Heart left ventricle (tissue), 16 donors: ENCODE measurements at regions not wholly inside any gene's neighbourhood (a gene's known extent, or its start where the extent isn't known, plus 50 kb on each side); places are given as distances from the start of the nearest gene placed in this dataset.

Experiments
- ATAC-seq, 4 donors: fragments of 200-7000 bp; cut with Tn5 transposase; one replicate each; pipeline ENCODE4 v1.9.1; 2020 to 2022; ENCODE audit warnings: moderate library complexity in 4 of 4, mild to moderate bottlenecking in 3 of 4, moderate number of reproducible peaks in 1 of 4
- DNase-seq, 5 donors: peaks; one replicate each; pipeline ENCODE4 v3.0.0-alpha.2; 2020
- H3K27ac ChIP-seq, 12 donors: fragments of 200-600 bp; sonication (generic) in 4 of 12; one replicate each; pipeline versions ENCODE4 v1.5.0 to v1.8.0; 2016 to 2022; ENCODE audit warnings: mild to moderate bottlenecking in 2 of 12
- H3K27me3 ChIP-seq, 9 donors: fragments of 200-600 bp; sonication (generic) in 2 of 9; one replicate each; pipeline versions ENCODE4 v1.5.1 to v1.8.0; 2016 to 2022; ENCODE audit warnings: mild to moderate bottlenecking in 3 of 9
- H3K36me3 ChIP-seq, 9 donors: fragments of 200-600 bp; sonication (generic) in 2 of 9; one replicate each; pipeline versions ENCODE4 v1.5.0 to v1.8.0; 2018 to 2022; ENCODE audit warnings: mild to moderate bottlenecking in 2 of 9
- H3K4me1 ChIP-seq, 12 donors: fragments of 200-600 bp; sonication (generic) in 4 of 12; one replicate each; pipeline versions ENCODE4 v1.5.0 to v1.8.0; 2016 to 2022; ENCODE audit warnings: mild to moderate bottlenecking in 3 of 12
- H3K4me3 ChIP-seq, 12 donors: fragments of 200-600 bp; sonication (generic) in 4 of 12; one replicate each; pipeline versions ENCODE4 v1.5.0 to v1.8.0; 2017 to 2022; ENCODE audit warnings: mild to moderate bottlenecking in 9 of 12, moderate library complexity in 4 of 12
- H3K9me3 ChIP-seq, 12 donors: fragments of 200-600 bp; sonication (generic) in 4 of 12; one replicate each; pipeline versions ENCODE4 v1.5.0 to v1.8.0; 2016 to 2022; ENCODE audit warnings: mild to moderate bottlenecking in 1 of 12
- CTCF ChIP-seq, 12 donors: fragments of 200-600 bp; sonication (generic) in 4 of 12; IDR thresholded peaks; one replicate each; pipeline versions ENCODE4 v1.5.0 to v1.8.0; 2018 to 2022; ENCODE audit warnings: antibody characterized with exemption in 12 of 12, mild to moderate bottlenecking in 5 of 12
- POLR2A ChIP-seq, 2 donors: fragments of 450-650 bp; IDR thresholded peaks; one replicate each; pipeline ENCODE4 v1.6.1; 2017; ENCODE audit warnings: antibody characterized with exemption in 2 of 2, mild to moderate bottlenecking in 2 of 2, moderate library complexity in 2 of 2
- WGBS, 4 donors: extraction: QIAGEN DNeasy Blood & Tissue Kit in 2 of 4; methylation state at CpG; one replicate each; pipeline versions ENCODE4 v1.1.5 to v1.1.7; 2013 to 2018; 5-methylcytosine and 5-hydroxymethylcytosine counted together
- intact Hi-C, 10 donors: fragments of 100-400 bp; cut with DNase I; formaldehyde crosslinking; loops; one replicate each; pipeline versions ENCODE4 v1.11.1 to v1.14.2; 2022
- donor health status: ischemic (EF 13 %, LVEDD 7.1; RV severe dilation, severe dysfunction).
- donor health status: healthy with polysubstance abuse.
- donor health status: DM: no; HTN: yes; CAD: no.
- donor health status: DM: no; HTN: no; CAD: no.
- donor health status: ischemic (EF 25% LVEDD 6.9; RV normal size, moderate dysfunction).
- donor health status: ischemic (EF 25% LVEDD 5.7; RV mildly dilated, moderate dysfunction).
- donor health status: healthy.
- donor health status: DM: yes; HTN: yes; CAD: no.
- donor health status: ischemic (EF 35%, LVEDD 5.7; RV mildly dilated, moderate dysfunction).
- donor health status: nonischemic (EF 11% LVEDD 7.7; RV severe dilation, severe dysfunction).
- donor health status: DM: yes; HTN: yes; CAD: no.
- donor health status: PGD.
- donor health status: ischemic (EF 29% LVEDD 5.4; RV normal size, mild dysfunction).
- donor health status: nonischemic (EF 23%, LVEDD 6.1; RV moderate dilation, normal function).

GRCh38 chr4:83831588-83831987 lies 295.7 kb downstream of the GPAT3 start:
- TF ChIP-seq POLR2A (IDR thresholded peaks at IDR 0.05) (no peak), CTCF (IDR thresholded peaks at IDR 0.05) (no peak)
- peaks cover 0 to 23% (median 1%) of the 10 kb centered on the region in 12 donors for H3K4me1 ChIP-seq
- H3K27ac ChIP-seq, result no peak overlapping the region
- no peaks in the 10 kb centered on the region for H3K36me3 ChIP-seq
- ATAC-seq (no peak), DNase-seq (no peak)
- no peaks in the 10 kb centered on the region for H3K27me3 ChIP-seq
- no peaks in the 10 kb centered on the region for H3K9me3 ChIP-seq
- intact Hi-C loops, result loop anchor here in 1 of 10 donors (10.0 kb wide), 1 partner anchor 187 kb away; no protein-coding TSS in a partner anchor
- H3K4me3 ChIP-seq, result no peak overlapping the region

DNA sequence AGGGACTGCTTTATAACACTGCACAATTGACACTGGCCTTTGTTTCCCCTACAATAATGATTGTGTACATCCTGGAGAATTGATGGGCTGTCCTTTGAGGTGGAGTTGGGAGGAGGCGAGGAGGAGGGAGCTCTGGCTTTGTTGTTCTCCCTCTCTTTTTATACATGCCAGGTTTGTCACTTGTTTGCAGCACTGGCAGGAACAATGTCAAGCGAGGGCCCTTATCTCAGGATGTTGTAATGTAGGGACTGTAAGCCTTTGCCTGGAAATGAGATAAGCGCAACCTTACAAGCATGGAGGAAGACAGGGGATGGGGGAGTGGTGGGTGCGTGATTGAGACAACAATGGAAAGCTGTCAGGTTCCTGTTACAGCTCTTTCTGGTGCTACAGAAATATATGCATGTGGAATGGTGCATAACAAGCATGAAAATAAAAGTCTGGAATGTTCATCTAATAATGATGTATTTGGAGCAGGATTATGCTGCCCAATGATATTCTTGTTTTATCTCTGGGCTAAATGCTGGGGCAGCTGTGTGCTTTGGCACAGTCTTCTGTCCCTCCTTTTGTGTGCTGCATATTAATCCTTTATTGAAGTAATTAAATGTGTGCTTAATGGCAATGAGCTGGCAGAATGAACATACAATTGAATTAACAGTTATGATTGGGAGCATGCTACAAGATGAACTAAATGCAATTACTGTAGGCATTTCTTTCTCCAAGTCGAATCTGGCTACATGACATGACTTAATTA lies 294.4 kb downstream of the GPAT3 start:
- ATAC-seq (peak; percentile 82 to 93 (median 84)), DNase-seq (peak in 3 of 5 donors; percentile 20 to 45 (median 40))
- 23 to 27% (median 24%) methylated on average over 5 of the region's 5 CpGs for WGBS, 4 donors
- no peak overlapping the region for H3K27ac ChIP-seq
- intact Hi-C loops, result loop anchor here in 1 of 10 donors (10.0 kb wide), 1 partner anchor 186 kb away; no protein-coding TSS in a partner anchor
- H3K36me3 ChIP-seq, result no peaks in the 10 kb centered on the region
- no peak overlapping the region for H3K4me3 ChIP-seq
- peaks cover 0 to 5% (median 0%) of the 10 kb centered on the region in 12 donors for H3K9me3 ChIP-seq
- TF ChIP-seq POLR2A (IDR thresholded peaks at IDR 0.05), result no peak
- TF ChIP-seq CTCF (IDR thresholded peaks at IDR 0.05), result no peak
- no peaks in the 10 kb centered on the region for H3K27me3 ChIP-seq
- peaks cover 0 to 23% (median 1%) of the 10 kb centered on the region in 12 donors for H3K4me1 ChIP-seq

DNA sequence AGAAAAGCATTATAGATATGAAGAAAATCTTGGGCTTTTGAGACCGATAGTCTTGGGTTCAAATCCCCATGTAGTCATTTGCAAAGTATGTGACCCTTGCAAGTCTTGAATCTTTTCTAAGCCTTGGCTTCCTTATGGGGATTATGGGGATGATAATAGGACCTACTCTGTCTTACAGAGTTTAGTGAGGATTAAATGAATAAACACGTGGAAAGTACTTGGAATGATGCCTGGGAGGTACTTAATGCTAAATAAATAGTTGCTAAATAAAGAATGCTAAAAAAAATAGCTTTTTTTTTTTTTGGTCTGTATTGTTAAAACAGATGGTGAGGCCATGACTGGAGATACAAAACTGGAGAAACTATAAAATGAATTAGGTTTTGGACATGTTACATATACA lies 292.7 kb downstream of the GPAT3 start:
- H3K4me3 ChIP-seq, result no peak overlapping the region

More for the DNA sequence above, 292.7 kb downstream of the GPAT3 start:
- H3K9me3 ChIP-seq, result peaks cover 0 to 5% (median 0%) of the 10 kb centered on the region in 12 donors
- no peak overlapping the region for H3K27ac ChIP-seq
- 36 to 45% (median 42%) methylated on average over 2 of the region's 2 CpGs for WGBS, 4 donors
- ATAC-seq (no peak), DNase-seq (no peak)
- TF ChIP-seq POLR2A (IDR thresholded peaks at IDR 0.05) (no peak), CTCF (IDR thresholded peaks at IDR 0.05) (no peak)
- H3K4me1 ChIP-seq, result peaks cover 0 to 23% (median 1%) of the 10 kb centered on the region in 12 donors
- no peaks in the 10 kb centered on the region for H3K27me3 ChIP-seq
- intact Hi-C loops, result no loop called here
- no peaks in the 10 kb centered on the region for H3K36me3 ChIP-seq
